ENCODE measurements at regions not wholly inside any gene's neighbourhood (a gene's known extent, or its start where the extent isn't known, plus 50 kb on each side); places are given as distances from the start of the nearest gene placed in this dataset.

GRCh38 chr17:31597646-31598398 lies 206.3 kb downstream of the RAB11FIP4 start:
- no peaks in the 10 kb centered on the region for H3K27me3 ChIP-seq (ENCODE audit: control insufficient read depth, insufficient read depth, low read length)
- no peaks in the 10 kb centered on the region for H3K36me3 ChIP-seq (ENCODE audit: control insufficient read depth, insufficient read depth, low read length)
- no peak overlapping the region for H3K4me3 ChIP-seq (ENCODE audit: low read depth, low read length)
- TF ChIP-seq CTCF (IDR thresholded peaks at IDR 0.05; ENCODE audit: insufficient read depth, low read length, poor library complexity, severe bottlenecking): no peak
- no peak for DNase-seq (ENCODE audit: low read depth)

- Histone ChIP-seq H3K36me3 (ENCODE audit: control insufficient read depth, insufficient read depth, low read length) (no peaks in the 10 kb centered on the region), H3K4me3 (ENCODE audit: low read depth, low read length) (no peak overlapping the region), H3K27me3 (ENCODE audit: control insufficient read depth, insufficient read depth, low read length) (no peaks in the 10 kb centered on the region)
- TF ChIP-seq CTCF (IDR thresholded peaks at IDR 0.05; ENCODE audit: insufficient read depth, low read length, poor library complexity, severe bottlenecking): no peak
- DNase-seq (ENCODE audit: low read depth): peak; percentile 92
These were observed 205.2 kb downstream of the RAB11FIP4 start for GRCh38 chr17:31596382-31597323.

GRCh38 chr17:31595666-31596381 lies 204.3 kb downstream of the RAB11FIP4 start:
- H3K4me3 ChIP-seq (ENCODE audit: low read depth, low read length): no peak overlapping the region
- no peaks in the 10 kb centered on the region for H3K36me3 ChIP-seq (ENCODE audit: control insufficient read depth, insufficient read depth, low read length)
- H3K27me3 ChIP-seq (ENCODE audit: control insufficient read depth, insufficient read depth, low read length): no peaks in the 10 kb centered on the region
- DNase-seq (ENCODE audit: low read depth): no peak
- TF ChIP-seq CTCF (IDR thresholded peaks at IDR 0.05; ENCODE audit: insufficient read depth, low read length, poor library complexity, severe bottlenecking): no peak

GRCh38 chr17:31595076-31595475 lies 203.6 kb downstream of the RAB11FIP4 start:
- Histone ChIP-seq H3K36me3 (ENCODE audit: control insufficient read depth, insufficient read depth, low read length) (no peaks in the 10 kb centered on the region), H3K27me3 (ENCODE audit: control insufficient read depth, insufficient read depth, low read length) (no peaks in the 10 kb centered on the region), H3K4me3 (ENCODE audit: low read depth, low read length) (no peak overlapping the region)
- TF ChIP-seq CTCF (IDR thresholded peaks at IDR 0.05; ENCODE audit: insufficient read depth, low read length, poor library complexity, severe bottlenecking): no peak
- DNase-seq (ENCODE audit: low read depth): no peak

GRCh38 chr17:31594416-31594815 lies 202.9 kb downstream of the RAB11FIP4 start:
- DNase-seq (ENCODE audit: low read depth): no peak
- TF ChIP-seq CTCF (IDR thresholded peaks at IDR 0.05; ENCODE audit: insufficient read depth, low read length, poor library complexity, severe bottlenecking): no peak
- Histone ChIP-seq H3K27me3 (ENCODE audit: control insufficient read depth, insufficient read depth, low read length) (no peaks in the 10 kb centered on the region), H3K4me3 (ENCODE audit: low read depth, low read length) (no peak overlapping the region), H3K36me3 (ENCODE audit: control insufficient read depth, insufficient read depth, low read length) (no peaks in the 10 kb centered on the region)
